AG09309 (cell line): ENCODE measurements at regions not wholly inside any gene's neighbourhood (a gene's known extent, or its start where the extent isn't known, plus 50 kb on each side); places are given as distances from the start of the nearest gene placed in this dataset.
"Not testable (repeated sequence)": the region's sequence is repeated elsewhere in the genome, so short reads cannot be mapped to it uniquely, and the experiment has no call there.

Source experiments
- DNase-seq: peaks from one replicate; pipeline ENCODE4 v3.0.0-alpha.2; 2010; ENCODE audit warnings: low read depth
- H3K4me3 ChIP-seq: 2 replicates; pipeline ENCODE4 v1.5.1; 2011; ENCODE audit warnings: mild to moderate bottlenecking, low read depth, low read length, moderate library complexity; ENCODE audit not compliant: control insufficient read depth
- CTCF ChIP-seq: IDR thresholded peaks from 2 replicates; pipeline ENCODE4 v1.5.1; 2011; ENCODE audit warnings: mild to moderate bottlenecking, low read depth, low read length, inconsistent platforms; ENCODE audit not compliant: insufficient read depth, control insufficient read depth; ENCODE audit errors: missing control alignments

GRCh38 chr4:27112587-27112986, 251.9 kb downstream of the STIM2 start:
- no peak for DNase-seq

GRCh38 chr4:27115221-27115620, 254.6 kb downstream of the STIM2 start:
- no peak for TF ChIP-seq CTCF
- H3K4me3 ChIP-seq, result no peak overlapping the region
- DNase-seq, result no peak

More at GRCh38 chr4:27112587-27112986, 251.9 kb downstream of the STIM2 start:
- no peak overlapping the region for H3K4me3 ChIP-seq
- no peak for TF ChIP-seq CTCF

GRCh38 chr4:27117453-27117852, 256.8 kb downstream of the STIM2 start:
- TF ChIP-seq CTCF, result no peak
- no peak for DNase-seq
- H3K4me3 ChIP-seq, result no peak overlapping the region

- no peak for TF ChIP-seq CTCF
- DNase-seq, result no peak
- H3K4me3 ChIP-seq, result no peak overlapping the region
Observed at GRCh38 chr4:27119239-27119638, 258.6 kb downstream of the STIM2 start.

- no peak for TF ChIP-seq CTCF
- no peak for DNase-seq
- H3K4me3 ChIP-seq, result no peak overlapping the region
Observed at GRCh38 chr4:27121830-27122229, 261.2 kb downstream of the STIM2 start.

GRCh38 chr4:27123123-27123768, 262.6 kb downstream of the STIM2 start:
- H3K4me3 ChIP-seq, result no peak overlapping the region
- TF ChIP-seq CTCF, result no peak
- DNase-seq, result no peak

- no peak for DNase-seq
- no peak for TF ChIP-seq CTCF
- no peak overlapping the region for H3K4me3 ChIP-seq
Observed at GRCh38 chr4:27123769-27124124, 263.1 kb downstream of the STIM2 start.

GRCh38 chr4:27126895-27127294, 266.3 kb downstream of the STIM2 start:
- H3K4me3 ChIP-seq, DNase-seq: not testable (repeated sequence)
